Frontal cortex (tissue), 4 donors: ENCODE measurements at regions not wholly inside any gene's neighbourhood (a gene's known extent, or its start where the extent isn't known, plus 50 kb on each side); places are given as distances from the start of the nearest gene placed in this dataset. TPM values are rescaled to one million over a fixed set of nuclear protein-coding genes. Genes with fewer than 3 reads are reported as not detected.

Experiments
- DNase-seq, 2 donors: peaks; one replicate each; pipeline ENCODE4 v3.0.0; 2012; ENCODE audit warnings: low spot score in 2 of 2
- FAIRE-seq: peaks from 2 replicates; lab custom pipeline; 2012; peaks lifted over from hg19 to GRCh38; lab: Jason Lieb, UNC
- small RNA-seq: library from RNA; depleted of rRNA; stranded (forward); fragments of <200 nt; gene quantifications from one replicate; pipeline ENCODE3, GENCODE V24; 2014
- donor health status: control.
- donor health status: control.
- donor health status: control.

DNA sequence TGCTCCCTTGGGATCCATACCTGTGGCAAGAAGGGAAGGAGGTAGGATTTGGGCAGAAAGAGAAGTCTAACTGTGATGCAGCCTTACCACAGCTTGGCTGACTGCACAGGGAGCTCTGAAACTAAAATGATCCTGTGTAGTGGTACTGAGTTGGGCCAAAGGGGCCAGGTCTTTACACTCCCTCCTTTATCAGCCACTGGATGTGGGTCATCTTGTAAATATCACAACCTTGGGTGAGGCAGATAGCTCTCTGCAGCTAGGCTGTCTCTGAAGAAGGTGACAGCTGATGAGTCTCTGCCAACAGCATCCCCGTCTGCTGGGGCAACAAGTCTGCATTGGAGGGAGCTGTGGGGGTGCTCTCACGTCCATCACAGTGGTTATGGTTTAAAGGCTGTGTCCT is 95.9 kb upstream of the CAND1 start:
- FAIRE-seq = no peak

DNA sequence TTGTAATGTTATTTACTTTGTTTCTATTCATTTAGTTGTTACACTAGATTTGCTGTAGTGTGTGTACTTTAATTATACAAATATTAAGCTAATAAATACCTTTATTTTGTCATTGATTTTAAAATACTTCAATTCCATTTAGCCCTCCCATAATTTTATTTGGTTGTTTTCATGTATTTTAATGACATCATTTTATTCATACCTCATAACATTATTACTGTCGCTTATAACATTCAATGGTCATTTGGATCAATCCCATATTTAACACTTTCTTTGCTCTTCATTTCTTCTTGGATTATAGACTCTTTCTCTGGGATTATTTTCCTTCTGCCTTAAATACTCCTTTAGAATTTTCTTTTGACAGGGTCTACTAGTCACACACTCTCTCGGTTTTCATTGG is 86.6 kb upstream of the CAND1 start:
- DNase-seq (no peak), FAIRE-seq (no peak)

More for the DNA sequence above, 95.9 kb upstream of the CAND1 start:
- DNase-seq = no peak

DNA sequence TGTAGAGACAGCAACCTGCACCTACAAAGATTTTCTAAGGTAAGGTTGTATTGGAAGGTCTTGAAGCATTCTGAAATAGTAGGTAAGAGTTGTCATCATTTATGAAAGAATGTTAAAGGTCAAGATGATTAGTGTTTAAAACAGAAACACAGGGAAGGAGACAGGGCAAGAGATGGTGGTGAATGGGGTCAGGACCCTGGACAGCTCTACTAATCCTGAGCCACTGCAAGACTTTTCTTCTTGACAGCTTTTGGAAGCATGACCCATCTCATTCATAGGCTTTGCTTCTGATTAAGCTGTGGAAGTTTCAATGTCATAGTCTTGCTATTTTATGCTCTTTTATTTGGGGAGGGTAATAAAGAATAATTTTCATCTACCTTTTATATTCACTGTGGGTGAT is 75.5 kb upstream of the CAND1 start:
- FAIRE-seq (no peak), DNase-seq (no peak)

DNA sequence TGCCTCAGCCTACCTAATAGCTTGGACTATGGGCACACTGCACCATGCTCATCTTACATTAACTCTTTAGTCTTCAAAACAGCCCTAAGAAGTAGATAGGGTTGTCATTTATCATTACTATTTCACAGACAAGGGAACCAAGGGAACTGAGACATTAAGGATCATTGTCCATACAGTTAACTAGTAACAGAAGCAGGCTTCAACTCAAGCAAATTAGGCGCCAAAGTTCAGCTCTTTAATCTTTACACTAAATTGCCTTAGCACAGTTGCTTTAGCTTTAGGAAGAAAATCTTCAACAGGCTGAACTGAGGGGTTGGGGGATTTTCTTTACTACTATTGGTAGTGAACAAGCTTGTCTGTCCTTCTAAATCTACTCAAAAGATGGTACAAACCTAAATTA is 68.8 kb upstream of the CAND1 start:
- DNase-seq (no peak), FAIRE-seq (no peak)

DNA sequence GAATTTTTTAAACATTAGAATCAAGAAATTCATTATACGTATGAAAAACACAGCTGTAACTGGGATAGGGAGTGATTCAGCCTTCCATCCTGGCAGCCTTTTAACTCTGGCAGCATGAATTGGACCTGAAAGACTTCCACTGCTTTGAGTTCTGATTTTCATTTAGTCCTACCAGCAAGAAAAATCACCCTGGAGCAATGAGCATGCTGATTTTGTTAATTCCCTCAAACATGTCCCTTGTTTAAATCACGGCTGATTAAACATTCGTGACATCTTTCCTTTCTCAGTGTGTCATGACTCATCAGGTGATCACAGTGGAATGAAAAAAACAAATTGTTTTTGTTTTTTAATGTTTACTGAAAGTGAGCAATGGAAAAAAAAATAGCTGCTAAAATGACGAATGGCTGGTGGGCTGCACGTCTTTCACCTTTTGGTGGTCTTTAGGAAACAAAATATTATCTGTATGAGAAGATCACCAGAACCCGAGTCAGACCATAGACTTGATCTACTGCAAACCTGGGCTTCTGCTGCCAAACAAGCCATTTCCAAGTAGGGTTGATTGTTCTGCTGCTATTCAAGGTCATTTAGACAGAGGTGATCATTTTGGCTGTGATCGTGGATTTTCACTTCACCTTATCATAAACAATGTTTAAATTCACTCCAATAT is 67.0 kb upstream of the CAND1 start:
- DNase-seq = no peak
- FAIRE-seq = no peak

DNA sequence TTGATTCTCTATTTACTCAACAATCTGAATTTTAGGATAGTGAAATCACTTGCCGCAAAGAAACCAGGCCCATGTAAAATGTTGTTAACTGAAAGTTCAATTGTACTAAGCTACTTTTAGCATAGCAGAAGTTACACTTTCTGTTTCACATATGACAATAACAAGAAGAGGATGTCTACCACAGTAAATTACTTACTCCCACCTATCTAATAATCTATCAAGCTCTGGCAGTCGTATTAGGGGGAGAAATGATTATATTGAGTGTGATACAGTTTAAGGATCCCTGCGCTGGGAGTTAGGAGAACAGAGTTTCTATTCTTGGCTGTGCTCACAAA is 66.5 kb upstream of the CAND1 start:
- no peak for FAIRE-seq
- no peak for DNase-seq

DNA sequence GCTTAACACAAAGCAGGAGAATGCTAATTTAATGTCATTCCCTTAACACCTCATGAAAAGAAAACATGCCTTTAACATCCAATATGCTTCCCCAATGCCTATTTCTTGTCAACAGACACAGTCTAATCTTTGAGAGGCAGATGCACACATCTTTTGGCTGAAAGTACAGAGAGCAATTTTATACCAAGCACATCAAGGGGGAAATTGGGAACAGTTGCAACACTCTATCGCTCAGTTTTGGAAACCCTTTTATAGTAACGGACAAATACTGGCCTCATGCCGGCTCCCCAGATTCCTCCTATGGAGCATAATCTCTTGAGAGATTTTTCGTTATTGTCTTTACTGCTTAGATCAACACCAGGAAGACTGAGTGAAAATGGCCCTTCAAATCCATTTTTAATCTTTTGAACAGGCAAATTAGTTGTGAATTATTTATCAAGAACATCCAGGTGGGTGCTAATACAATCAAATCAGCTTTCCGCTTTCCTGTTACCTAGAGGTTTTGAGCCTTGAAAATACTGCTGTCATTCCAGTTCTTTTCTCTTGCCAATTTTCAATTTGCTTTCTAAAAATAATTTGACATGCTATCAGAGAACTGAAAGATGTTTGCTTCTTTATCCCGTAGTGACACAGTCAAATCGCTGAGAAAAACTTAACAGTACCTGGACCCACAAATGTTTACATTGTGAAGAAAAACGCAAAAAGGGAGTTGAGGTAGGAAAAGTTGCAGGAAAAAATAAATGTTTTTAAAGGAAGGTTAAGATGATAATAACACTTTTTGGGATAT is 60.7 kb upstream of the CAND1 start:
- DNase-seq (no peak), FAIRE-seq (no peak)

DNA sequence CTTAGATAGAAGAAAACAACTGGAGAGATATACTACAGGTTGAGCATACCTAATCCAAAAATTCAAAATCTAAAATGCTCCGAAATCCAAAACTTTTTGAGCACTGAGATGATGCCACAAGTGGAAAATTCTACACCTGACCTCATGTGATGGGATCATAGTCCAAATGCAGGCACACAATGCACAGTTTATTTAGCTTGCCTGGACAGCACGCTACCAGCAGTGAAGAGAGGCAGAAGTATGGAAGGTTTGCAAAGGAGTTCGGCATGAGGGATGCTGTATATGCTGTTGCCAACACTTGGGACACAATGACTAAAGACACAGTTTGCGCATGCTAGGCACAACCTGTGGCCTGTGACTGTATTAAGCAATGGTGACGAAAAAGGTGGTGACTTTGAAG is 58.1 kb upstream of the CAND1 start:
- FAIRE-seq (no peak), DNase-seq (no peak)

DNA sequence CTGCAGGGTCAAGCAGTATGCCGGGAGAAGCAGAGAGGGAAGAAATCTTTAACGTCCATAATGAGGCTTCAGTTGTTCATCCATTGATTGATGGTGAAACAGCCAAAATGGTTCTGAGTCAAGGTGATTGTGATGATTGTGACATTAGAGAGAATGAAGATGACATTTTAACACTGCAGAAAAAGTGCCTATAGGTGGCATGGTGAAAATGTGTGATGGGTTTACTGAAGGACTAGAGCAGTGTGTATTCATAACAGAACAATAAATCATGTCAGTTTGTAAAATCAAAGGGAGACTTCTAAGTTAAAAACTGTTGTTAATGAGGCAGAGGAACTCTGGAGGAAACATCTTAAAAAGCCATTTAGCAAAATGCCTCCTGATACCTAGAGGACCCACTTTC is 57.7 kb upstream of the CAND1 start:
- FAIRE-seq = no peak
- DNase-seq = no peak

DNA sequence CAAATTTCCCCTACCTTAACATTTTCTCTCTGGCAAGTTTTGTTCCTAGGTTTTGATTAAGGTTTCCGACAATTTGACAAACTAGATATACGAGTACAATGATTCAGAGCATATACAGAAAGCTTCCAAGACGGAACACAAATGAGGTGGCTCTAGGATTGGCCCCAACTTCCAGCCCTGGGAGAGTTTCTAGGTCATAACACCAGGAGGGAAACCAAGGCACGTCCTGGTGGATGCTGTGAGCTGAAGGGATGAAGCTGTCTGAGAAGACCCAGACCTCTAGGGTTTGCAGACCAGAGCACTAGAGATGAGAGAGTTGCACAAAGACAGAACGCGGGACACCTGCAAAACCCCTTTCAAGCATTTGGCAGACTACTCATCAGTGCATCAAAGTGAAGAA is 51.5 kb upstream of the CAND1 start:
- FAIRE-seq = no peak
- no peak for DNase-seq

Small RNAs in the stretch of these regions (small RNA-seq; reads per million reads assigned to genes)
- not detected for gene AC073530.2
